Nephron progenitor cell (in vitro differentiated cells): ENCODE measurements at regions not wholly inside any gene's neighbourhood (a gene's known extent, or its start where the extent isn't known, plus 50 kb on each side); places are given as distances from the start of the nearest gene placed in this dataset.

Experiments
- DNase-seq: peaks from one replicate; pipeline ENCODE4 v3.0.0; 2021
- H3K27ac Mint-ChIP-seq: 2 replicates; pipeline ENCODE4 v1.8.0; 2021; ENCODE audit warnings: mild to moderate bottlenecking, moderate library complexity, mixed read lengths
- H3K27me3 Mint-ChIP-seq: 2 replicates; pipeline ENCODE4 v1.8.0; 2021; ENCODE audit warnings: mild to moderate bottlenecking, low read depth, mixed read lengths; ENCODE audit not compliant: poor library complexity
- H3K36me3 Mint-ChIP-seq: 2 replicates; pipeline ENCODE4 v1.8.0; 2021; ENCODE audit warnings: low read depth, mixed read lengths
- H3K4me1 Mint-ChIP-seq: 2 replicates; pipeline ENCODE4 v1.8.0; 2021; ENCODE audit warnings: mixed read lengths
- H3K4me3 Mint-ChIP-seq: 2 replicates; pipeline ENCODE4 v1.8.0; 2021; ENCODE audit warnings: mild to moderate bottlenecking, moderate library complexity, mixed read lengths
- H3K9me3 Mint-ChIP-seq: 2 replicates; pipeline ENCODE4 v1.8.0; 2021; ENCODE audit warnings: mild to moderate bottlenecking, moderate library complexity, mixed read lengths
- TF ChIP-seq, protein P1 (sequence below): fragments of 200-600 bp; sonication (generic); IDR thresholded peaks from 2 replicates; pipeline ENCODE4 v1.5.0; 2021; ENCODE audit warnings: antibody characterized with exemption

DNA sequence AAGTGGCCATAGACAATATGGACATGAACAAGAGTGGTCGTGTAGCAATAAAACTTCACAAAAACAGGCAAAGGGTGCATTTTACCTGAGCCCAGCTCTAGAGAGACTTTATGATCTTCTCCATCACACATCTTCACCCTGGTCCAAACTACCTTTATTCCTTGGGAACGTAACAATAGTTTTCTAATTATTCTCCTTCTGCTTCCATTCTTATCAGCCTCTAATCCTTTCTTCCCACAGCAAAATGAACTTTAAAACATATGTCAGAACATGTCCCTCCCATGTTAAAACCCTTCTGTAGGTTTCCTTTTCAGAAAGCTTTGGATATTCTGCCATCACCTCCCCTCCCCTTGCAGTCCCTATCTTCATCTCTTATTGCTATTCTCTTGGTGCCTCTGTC lies 395.2 kb upstream of the PLXNA2 start:
- Mint-ChIP-seq H3K36me3 (no peaks in the 10 kb centered on the region), H3K27me3 (peaks cover 8% of the 10 kb centered on the region), H3K27ac (no peak overlapping the region), H3K9me3 (peaks cover 5% of the 10 kb centered on the region), H3K4me3 (no peak overlapping the region), H3K4me1 (peaks cover 14% of the 10 kb centered on the region)
- DNase-seq = no peak
- TF ChIP-seq, protein P1, sequence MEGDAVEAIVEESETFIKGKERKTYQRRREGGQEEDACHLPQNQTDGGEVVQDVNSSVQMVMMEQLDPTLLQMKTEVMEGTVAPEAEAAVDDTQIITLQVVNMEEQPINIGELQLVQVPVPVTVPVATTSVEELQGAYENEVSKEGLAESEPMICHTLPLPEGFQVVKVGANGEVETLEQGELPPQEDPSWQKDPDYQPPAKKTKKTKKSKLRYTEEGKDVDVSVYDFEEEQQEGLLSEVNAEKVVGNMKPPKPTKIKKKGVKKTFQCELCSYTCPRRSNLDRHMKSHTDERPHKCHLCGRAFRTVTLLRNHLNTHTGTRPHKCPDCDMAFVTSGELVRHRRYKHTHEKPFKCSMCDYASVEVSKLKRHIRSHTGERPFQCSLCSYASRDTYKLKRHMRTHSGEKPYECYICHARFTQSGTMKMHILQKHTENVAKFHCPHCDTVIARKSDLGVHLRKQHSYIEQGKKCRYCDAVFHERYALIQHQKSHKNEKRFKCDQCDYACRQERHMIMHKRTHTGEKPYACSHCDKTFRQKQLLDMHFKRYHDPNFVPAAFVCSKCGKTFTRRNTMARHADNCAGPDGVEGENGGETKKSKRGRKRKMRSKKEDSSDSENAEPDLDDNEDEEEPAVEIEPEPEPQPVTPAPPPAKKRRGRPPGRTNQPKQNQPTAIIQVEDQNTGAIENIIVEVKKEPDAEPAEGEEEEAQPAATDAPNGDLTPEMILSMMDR = no peak

DNA sequence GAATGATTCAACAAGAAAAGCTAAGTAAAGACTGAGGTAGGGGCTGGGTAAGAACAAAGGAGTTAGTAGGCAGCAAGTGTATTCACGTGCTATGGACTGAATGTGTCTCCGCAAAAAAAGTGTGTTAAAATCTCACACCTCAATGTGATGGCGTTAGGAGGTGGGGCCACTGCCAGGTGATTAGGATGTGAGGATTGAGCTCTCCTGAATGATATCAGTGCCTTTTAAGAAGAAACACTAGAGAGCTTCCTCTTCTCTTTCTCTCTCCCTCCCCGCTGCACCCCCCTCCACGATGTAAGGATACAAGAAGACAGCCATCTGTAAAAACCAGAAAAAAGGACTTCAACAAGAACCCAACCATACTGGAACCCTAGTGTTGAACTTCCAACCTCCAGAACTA lies 396.1 kb upstream of the PLXNA2 start:
- H3K4me1 Mint-ChIP-seq = peaks cover 14% of the 10 kb centered on the region

DNA sequence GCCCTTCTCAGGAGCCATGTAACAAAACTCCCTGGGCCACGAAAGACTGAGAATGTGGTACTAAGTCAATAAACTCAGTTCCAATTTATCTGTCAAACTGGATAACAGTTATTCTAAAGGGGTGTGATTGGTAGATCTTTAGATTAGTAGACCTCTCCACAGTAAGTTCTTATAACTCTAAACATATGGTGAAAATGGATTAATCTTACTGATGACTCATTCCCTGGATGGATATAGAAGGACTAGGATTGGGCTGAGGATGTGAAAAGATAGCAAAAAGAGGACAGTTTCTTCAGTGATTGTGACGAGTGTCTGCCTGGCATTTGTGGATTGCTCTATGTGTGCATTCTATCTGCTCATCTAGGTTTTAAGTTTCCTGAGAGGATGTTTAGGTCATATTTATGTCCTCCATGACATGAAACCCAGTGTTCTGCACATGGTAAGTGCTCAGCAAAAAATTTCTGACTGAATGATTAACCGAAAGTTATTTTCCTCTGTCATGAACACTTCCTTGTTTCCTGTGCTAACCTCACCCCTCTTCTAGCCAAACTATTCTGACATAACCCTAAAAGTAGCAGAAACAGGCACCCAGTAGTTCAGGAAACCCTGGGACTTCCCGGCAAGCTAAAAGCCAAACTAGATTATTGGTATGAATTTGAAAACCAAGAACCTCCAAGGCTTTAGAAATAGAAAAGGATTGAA lies 397.5 kb upstream of the PLXNA2 start:
- TF ChIP-seq, protein P1 = no peak
- H3K4me3 Mint-ChIP-seq = no peak overlapping the region

More for the DNA sequence above, 396.1 kb upstream of the PLXNA2 start:
- TF ChIP-seq, protein P1 = no peak
- H3K27me3 Mint-ChIP-seq = peaks cover 11% of the 10 kb centered on the region
- no peak for DNase-seq
- H3K27ac Mint-ChIP-seq = no peak overlapping the region
- H3K9me3 Mint-ChIP-seq = peaks cover 5% of the 10 kb centered on the region
- no peak overlapping the region for H3K4me3 Mint-ChIP-seq
- H3K36me3 Mint-ChIP-seq = no peaks in the 10 kb centered on the region

DNA sequence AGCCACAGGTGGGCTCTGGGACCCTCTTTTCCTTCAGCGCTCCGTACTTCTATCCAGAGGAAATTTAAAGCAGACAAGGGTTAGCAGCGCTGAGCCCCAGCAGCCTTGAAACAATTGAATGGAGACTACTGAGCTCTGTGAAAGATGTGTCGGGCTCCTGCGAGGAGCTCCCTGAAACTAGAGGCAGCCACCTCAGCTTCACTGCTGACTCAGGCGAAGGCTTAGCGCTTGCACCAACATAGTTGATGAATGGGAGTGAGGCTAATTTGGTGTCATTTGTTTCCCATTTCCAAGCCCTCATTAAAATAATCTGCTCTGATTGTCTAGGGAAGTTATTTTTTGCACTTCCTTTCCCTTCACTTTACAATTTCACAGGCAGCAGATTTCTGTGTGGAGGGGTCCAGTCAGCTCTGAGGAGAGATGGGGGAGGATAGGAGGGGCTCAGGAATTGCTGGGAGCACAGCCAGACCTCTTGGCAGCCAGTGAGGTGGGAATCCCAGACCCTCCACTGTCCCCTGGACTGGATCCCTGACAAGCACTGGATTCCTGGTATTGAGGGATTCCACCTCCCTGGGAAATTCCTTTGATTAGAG lies 398.9 kb upstream of the PLXNA2 start:
- peaks cover 15% of the 10 kb centered on the region for H3K27me3 Mint-ChIP-seq
- no peak for DNase-seq
- H3K4me1 Mint-ChIP-seq = no peaks in the 10 kb centered on the region
- no peak overlapping the region for H3K27ac Mint-ChIP-seq
- no peaks in the 10 kb centered on the region for H3K36me3 Mint-ChIP-seq
- H3K4me3 Mint-ChIP-seq = no peak overlapping the region
- peaks cover 5% of the 10 kb centered on the region for H3K9me3 Mint-ChIP-seq
- TF ChIP-seq, protein P1 = no peak

More for the DNA sequence above, 397.5 kb upstream of the PLXNA2 start:
- Mint-ChIP-seq H3K27me3 (peaks cover 15% of the 10 kb centered on the region), H3K27ac (no peak overlapping the region), H3K9me3 (peaks cover 5% of the 10 kb centered on the region), H3K36me3 (no peaks in the 10 kb centered on the region), H3K4me1 (peaks cover 10% of the 10 kb centered on the region)
- no peak for DNase-seq

DNA sequence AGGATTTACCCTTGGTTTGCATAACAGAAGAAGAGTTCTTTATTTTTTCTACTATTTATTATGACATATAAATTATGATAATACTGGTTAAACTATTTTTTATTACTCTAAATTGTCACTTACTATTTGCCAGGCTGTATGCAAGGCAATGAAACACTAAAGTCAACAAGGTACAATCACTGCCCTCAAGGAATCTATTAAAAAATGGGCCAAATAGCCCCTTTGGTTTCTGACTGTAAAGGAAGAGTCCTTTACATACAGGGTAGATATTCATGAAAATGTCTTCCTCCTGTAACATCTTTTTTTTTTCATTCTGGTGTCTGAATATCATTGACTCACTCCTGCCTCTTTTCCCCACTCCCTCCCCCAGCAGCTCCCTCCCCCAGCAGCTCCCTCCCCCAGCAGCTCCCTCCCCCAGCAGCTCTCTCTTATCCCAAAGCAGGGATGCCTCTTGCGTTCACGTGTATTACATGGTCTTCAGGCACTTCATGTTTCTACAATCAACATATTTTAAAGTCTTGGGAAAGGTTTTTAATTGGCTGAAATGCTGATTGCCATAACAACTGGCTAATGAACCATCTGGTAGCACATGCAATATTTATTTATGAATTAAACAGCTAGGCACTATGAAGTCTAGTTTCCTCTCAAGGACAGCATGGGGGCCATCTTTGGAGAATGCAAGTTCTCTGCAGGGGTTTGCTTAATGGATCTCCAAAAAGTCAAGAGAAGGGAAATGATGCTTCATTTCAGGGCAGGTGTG lies 400.4 kb upstream of the PLXNA2 start:
- DNase-seq = no peak
- Mint-ChIP-seq H3K27me3 (peaks cover 23% of the 10 kb centered on the region), H3K4me1 (no peaks in the 10 kb centered on the region), H3K36me3 (no peaks in the 10 kb centered on the region), H3K4me3 (no peak overlapping the region), H3K9me3 (peaks cover 5% of the 10 kb centered on the region), H3K27ac (no peak overlapping the region)
- TF ChIP-seq, protein P1 = no peak
